Posterior vena cava (tissue), 2 donors: ENCODE measurements at regions not wholly inside any gene's neighbourhood (a gene's known extent, or its start where the extent isn't known, plus 50 kb on each side); places are given as distances from the start of the nearest gene placed in this dataset.

Experiments used
- DNase-seq: peaks from one replicate; pipeline ENCODE4 v3.0.0-alpha.2; 2020; ENCODE audit warnings: low spot score
- intact Hi-C, 2 donors: fragments of 100-400 bp; cut with DNase I; formaldehyde crosslinking; loops; one replicate each; pipeline versions ENCODE4 v1.14.1 to v1.14.2; 2022 to 2023
- donor health status: DM: yes; HTN: yes; CAD: no.
- donor health status: DM: yes; HTN: yes; CAD: no.

DNA sequence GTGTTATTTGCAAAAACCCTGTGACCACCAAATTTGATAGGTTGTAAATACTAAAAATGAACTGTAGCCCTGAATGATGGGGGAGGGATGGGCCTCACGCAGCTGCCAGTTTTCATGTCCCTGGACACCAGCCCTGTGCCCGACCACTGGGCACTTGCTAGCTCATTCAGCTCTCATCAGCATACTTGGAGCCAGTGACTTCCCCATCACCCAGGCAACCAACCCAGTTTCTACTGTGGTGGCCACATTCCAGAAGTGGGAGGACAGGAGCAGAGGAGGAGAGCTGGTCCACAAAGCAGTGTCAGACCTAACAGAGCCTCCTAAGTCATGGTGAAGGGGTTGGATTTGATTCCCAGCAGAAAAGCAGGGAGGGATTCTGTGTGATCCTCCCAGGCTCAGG is 128.2 kb downstream of the CPEB2 start:
- no peak for DNase-seq
- intact Hi-C loops, result no loop called here

DNA sequence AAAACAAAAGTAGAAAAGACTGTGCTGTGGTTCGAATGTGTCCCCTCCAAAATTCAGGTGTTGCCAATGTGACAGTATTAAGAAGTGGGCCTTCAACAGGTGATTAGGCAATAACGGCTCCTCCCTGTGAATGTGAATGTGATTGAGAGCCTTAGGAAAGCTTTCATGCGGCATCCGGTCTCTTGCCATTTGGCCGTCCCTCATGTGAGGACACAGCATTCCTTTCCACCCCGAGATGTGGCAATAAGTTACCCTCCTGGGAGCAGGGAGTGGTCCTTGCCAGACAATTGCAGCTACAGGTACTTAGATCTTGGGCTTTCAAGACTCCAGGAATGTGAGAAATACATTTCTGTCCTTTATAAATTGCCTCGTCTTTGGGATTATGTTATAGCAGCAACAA is 129.3 kb downstream of the CPEB2 start:
- no peak for DNase-seq
- intact Hi-C loops, result no loop called here

DNA sequence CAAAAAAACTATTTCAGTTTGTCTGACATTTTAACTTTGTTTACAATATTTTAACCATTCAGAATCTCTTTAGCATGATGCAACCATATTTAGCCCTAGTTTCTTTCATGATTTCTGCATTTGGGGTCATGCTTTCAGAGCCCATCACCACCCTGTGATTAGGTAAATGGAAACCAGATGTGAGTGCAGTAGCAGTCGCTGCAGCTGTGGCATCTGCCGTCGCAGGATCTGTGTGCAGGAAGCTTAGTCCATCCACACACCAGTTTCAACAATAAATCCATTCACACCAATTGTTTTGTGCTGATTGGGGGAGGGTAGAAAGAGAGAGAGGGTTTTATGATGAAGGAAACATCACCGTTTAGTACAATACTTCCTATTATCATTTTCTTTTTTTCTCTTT is 130.5 kb downstream of the CPEB2 start:
- intact Hi-C loops, result no loop called here

DNA sequence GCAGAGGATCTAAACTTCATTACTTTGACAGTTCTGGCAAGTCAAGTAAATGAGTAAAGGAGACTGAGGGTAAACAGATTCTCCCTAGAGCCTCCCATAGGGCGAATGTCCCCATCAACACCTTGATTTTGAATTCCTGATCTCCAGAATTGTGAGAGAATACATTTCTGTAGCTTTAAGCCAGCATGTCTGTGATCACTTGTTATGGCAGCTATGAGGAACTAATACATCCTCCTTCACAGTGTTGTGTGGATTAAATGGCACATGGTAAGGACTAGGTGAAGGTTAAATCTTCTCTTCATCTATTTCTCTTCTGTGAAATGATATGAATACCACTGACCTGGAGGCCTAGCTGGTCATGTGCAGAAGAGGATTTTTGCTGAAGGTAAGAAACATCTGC is 137.3 kb downstream of the CPEB2 start:
- DNase-seq, result no peak
- intact Hi-C loops, result no loop called here

More for the DNA sequence above, 130.5 kb downstream of the CPEB2 start:
- no peak for DNase-seq

DNA sequence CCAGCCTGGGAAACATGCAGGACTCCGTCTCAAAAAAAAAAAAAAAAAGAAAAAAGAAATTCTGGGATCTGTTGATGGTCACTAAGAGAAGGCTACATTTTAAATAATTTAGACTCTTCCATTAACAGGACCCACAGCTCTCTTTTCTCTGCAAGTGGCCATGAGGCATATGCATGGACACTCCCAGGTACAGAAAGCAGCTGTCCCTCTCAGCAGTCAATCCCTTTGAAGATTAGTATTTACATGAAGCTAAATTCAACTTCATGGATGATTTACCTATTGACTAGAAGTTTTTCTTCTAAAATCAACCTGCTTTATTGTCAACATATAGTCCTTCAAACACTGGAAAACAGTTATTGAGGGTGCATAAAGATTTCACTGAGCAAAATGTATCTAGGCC is 139.9 kb downstream of the CPEB2 start:
- intact Hi-C loops, result no loop called here

DNA sequence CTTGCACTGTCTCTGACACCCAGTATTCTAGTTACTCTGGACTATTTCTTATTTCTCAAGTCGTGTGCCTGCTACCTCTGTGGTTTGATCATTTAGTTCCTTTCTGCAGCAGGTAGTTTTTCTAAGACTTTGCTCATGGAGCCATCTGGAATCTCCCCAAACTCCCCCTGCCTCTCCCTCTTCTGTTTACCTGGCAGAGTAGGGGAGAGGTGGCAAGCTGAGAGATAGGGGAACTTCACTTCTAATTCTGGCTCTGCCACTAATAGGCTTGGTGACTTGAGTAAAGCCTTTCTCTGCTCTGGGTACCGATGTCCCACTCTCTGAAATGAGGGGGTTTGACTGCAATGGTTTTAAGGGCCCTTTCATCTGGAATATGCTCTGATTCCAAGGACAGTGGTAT is 141.3 kb downstream of the CPEB2 start:
- no peak for DNase-seq
- intact Hi-C loops, result no loop called here

More for the DNA sequence above, 139.9 kb downstream of the CPEB2 start:
- DNase-seq, result no peak

DNA sequence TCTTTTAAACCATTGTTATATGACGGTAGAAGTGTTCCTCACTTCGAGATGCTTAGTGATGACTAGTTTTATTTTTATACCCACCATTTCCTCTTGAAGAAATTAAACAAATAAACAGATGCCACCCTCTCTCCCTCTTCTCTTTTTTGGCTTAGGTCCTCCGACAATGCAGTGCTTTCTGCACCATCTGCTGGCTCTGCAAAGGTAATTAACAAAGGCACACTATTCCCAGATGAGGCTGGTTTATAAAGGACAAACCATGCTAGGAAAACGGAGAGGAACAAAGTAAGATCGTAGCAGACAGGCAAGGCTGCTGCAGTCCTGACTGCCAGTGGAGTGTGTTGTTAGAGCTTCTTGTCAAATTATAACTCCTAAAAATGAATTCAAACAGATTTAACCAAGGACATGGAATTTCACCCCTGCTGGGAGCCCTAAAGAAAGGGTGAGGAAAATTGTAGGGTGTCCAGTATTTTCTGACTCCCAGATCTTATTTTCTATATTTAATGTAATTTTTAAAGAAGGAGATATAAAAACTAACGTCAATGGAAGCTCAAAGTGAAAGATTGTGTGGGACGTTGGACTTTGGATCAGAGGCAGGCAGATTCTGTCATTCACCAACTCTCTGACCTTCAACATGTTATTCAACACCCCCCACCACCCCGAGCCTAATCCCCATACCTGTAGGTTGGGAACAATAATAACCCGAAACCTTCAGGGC is 142.1 kb downstream of the CPEB2 start:
- intact Hi-C loops, result no loop called here
- no peak for DNase-seq

DNA sequence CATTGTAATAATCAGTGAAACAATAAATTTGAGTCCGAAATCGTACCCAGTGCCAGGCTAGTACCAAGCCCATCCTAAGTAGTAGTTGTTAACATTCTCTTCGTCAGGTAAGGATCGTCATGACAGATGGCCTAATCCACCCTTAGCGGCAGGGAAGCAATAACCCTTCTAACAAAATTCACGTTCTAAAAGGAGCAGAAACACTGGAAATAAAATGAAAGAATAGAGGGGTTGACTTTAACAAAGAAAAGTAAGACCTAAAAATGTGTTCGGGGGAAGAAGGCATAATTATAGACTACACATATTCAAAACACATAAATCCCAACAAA is 142.7 kb downstream of the CPEB2 start:
- intact Hi-C loops, result no loop called here

DNA sequence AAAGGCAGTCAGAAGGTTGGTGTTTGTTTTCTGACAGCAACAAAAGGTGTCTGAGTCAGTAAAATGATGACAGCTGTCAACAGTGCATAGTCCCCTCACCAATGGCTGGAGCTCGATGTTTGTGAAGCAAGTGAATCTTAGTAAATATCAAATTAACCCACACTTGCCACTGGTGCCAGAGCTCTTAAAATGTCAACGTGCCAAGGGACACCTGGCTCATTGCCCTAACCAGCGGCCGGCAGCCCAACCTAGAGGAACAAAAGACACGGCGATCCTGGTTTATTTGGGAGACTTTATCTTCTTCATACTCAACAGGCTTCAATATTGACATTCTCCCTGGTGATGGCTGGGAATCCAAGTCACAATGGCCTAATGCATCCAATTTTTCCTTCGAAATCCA is 143.4 kb downstream of the CPEB2 start:
- intact Hi-C loops, result no loop called here
- no peak for DNase-seq

More for the DNA sequence above, 142.7 kb downstream of the CPEB2 start:
- no peak for DNase-seq

DNA sequence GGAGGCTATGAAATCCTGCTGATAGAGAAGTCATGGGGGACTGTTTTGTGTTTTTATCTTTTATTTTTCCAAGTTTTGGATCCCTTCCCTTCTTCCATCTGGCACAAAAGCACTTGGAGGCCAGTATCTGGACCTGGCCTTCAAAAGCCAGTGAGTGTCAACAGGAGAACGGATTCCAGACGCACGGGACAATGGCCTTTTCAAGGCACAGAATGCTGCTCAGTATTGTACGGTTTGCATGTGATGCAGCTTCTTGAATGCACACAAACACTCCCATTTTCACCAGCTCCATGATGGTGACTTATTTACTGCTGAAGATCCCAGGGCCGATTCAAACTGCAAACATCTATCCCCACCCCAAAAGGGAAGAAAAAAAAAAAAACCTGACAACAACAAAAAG is 145.4 kb downstream of the CPEB2 start:
- intact Hi-C loops, result no loop called here

DNA sequence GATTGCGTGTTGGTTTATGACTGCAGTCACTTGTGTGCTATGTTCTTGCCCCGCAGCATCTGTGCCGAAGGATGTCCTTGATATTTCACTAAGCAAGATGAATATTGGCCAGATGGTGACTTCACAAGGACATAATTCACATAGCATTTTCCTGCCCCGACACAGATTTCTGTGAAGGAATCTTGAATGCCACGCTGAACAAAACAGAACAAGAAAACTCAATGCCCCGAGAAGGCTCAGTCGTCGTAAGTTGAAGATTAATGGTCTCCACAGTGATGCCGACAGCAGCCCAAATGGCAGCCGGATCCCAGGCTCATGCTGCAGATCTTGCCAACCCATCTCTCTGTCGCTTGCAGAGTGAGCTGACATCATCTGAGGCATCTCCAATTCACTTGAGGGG is 145.9 kb downstream of the CPEB2 start:
- intact Hi-C loops, result no loop called here

More for the DNA sequence above, 145.4 kb downstream of the CPEB2 start:
- DNase-seq, result no peak

DNA sequence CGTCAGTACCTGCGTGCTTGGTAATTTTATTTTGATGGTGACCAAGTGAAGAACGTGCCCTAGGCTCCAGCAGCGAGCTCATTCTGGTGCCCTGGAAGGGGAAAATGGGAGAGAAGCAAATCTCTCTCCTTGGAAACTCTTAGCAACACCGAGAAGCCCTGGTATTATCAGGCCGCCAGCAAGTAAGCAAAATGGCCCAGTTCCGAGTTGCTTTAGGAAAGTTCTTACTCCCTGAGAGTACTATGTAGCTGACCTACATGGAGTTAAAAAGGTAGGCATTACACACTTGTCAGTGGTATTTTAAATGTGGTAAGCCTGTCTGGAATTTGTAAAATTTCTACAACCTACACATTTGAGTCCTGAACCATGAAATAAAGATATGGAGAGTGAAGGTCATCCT is 146.4 kb downstream of the CPEB2 start:
- no peak for DNase-seq
- intact Hi-C loops, result no loop called here

More for the DNA sequence above, 145.9 kb downstream of the CPEB2 start:
- DNase-seq, result no peak

DNA sequence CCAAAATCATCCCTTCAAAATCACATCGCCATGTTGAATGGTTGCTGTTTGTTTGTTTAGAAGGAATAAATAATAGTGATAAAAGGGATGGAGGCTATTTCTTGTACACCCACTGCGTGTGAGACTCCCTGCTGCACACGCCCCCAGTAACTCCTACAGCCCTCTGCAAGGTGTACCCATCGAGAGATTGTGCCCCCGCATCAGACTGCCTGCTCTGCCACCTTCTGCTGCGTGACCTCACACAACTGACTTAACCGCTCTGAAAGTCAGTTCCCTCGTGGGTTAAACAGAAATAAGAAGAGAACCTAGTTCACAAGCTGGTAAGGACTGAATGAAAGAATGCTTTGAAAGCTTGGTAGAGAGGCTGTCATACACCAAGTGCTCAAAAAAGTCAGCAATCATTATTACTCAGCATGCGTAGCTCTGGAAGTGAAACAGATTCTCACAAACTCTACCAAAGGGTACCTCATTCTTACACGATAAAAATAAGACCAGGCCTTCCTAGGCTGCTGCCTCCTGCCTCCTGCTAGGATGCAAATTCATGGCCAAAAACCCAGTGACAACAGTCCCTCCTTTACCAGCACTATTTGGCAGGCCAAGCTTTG is 147.1 kb downstream of the CPEB2 start:
- intact Hi-C loops, result no loop called here
- no peak for DNase-seq

DNA sequence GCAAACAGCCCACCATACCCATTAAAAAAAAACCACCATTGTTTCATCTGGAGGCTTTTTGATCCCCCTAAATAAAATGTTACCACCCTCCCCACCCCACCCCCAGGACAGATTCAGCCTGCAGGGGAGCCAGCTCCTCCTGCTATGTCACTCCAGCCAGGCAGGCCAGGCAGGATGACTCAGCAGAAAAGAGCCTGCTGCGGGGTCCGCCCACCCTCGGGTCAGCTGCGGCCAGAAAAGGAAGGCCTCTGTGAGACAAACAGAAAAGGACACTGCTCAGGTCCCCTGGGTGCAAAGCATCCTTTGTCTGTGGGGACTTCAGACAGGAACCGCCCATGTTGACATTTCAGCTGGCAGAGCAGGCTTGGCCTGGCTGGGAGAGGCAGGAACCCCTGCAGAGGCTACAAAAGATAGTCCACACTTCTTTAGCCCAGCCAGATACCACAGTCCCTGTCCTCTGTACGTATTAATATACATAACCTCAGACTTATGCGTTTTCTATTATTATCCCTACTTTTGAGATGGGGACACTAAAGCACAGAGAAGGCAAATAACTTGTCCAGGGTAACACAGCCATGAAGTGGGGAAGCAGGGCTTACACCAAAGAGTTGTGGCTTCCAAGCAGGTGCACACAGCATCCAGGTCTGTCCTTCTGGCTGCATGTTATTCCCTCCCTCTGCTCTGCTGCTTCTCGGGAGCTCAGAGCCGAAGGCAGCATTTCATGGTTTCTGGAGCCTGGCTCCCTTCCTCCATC is 147.7 kb downstream of the CPEB2 start:
- intact Hi-C loops, result no loop called here
- DNase-seq, result peak; percentile 93

DNA sequence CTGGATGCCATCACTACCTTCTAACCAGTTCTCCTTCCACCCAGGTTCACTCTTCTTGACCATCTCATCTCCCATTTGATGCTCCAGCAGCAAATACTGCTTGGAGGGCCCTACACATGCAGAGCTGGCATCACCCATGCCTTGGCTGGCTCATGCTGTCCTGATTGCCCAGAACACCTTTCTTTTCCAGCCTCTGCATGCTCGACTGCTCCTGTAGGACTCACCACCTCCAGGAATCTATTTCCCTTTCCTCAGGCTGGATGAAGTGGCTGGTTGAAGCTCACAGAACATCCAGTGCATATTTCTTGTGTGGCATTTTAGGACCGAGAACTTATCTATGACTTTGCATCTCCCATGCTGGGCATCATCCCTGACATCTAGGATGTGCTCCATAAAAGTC is 148.3 kb downstream of the CPEB2 start:
- no peak for DNase-seq
- intact Hi-C loops, result no loop called here

DNA sequence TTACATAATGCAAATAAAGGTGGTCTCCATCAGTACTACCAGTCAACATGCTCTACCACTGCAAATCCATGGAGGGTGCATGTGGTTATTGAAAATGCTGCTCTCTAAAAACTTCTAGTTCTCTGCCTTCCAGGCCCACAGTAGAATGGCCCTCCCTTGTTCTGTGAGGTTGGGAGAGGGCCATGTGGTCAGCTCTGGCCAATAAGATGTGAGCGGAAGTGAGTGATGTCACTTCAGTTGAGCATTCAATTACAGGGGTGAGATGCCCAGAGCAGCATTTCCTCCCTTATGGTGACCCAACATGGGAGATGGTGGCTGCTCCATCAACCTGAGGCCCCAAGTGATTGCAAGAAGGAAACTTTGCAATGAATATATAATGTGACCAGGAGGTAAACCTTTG is 148.8 kb downstream of the CPEB2 start:
- intact Hi-C loops, result no loop called here

DNA sequence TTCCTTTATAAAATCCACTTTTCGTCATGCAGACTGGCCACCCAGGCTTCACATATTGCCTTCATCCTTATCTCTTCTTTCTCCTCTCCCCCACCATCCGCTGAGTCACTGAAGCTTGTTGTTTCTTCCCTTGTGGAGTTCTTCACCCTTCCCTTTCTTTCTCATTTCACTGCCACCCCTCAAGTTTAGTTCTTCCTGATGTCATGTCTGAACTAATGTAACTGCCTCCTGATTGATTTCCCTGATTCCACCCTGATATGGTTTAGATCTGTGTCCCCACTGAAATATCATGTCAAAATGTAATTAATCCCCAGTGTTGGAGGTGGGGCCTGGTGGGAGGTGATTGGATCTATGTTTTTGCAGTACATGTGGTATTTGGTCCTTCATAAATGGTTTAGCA is 151.4 kb downstream of the CPEB2 start:
- DNase-seq, result no peak
- intact Hi-C loops, result no loop called here

More for the DNA sequence above, 148.8 kb downstream of the CPEB2 start:
- DNase-seq, result no peak

DNA sequence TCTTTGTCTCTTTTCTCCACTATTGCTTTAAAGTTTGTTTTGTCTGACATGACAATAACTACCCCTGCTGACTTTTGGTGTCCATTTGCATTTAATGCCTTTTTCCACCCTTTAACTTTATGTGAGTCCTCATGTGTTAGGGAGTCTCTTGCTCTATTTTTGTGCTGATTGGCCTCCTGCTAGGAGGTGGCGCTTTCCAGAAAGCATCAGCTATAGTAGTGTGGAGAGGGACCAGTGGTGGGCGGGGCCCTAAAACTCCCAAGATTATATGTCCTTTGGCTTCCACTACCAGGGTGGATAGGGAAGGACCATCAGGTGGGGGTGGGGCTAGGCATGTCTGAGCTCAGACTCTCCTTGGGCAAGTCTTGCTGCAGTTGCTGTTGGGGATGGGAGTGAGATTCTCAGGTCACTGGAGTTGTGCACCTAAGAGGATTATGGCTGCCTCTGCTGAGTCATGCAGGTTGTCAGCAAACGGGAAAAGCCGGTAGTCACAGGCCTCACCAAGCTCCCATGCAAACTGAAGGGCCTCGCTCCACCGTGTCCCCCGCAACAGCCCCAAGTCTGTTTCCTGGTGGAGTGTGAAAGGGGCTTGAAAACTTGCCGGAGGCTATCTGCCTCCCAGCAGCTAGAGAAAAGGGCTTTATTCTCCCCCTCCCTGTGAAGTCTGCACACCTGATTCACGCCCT is 156.3 kb downstream of the CPEB2 start:
- intact Hi-C loops, result no loop called here
- no peak for DNase-seq

DNA sequence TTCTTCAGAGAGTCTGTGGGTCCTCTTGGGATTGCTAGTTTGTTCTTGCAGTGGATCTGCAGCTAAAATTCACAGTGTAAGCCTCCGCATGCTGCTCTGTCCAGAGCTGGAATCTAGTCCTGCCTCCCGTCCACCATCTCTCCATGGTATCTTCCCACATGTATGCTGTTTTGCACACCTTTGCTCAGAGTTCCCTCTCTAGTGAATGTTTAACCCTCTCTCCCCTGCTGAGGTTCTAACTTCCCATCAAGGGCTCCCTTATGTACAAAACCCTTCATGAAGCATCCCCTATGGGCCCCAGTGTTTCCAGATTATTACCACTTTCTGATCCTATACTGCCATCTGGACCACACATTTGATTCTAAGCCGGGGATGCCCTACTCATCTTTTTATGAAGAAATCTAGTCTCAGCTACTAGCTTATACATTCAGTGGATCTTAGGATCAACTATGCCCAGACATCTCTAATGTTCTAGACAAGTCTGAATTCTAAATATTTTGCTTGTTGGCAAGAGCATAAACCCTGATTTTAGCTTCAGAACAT is 157.3 kb downstream of the CPEB2 start:
- no peak for DNase-seq
- intact Hi-C loops, result loop anchor here in 1 of 2 donors (10.0 kb wide), 1 partner anchor 1505 kb away; no protein-coding TSS in a partner anchor

DNA sequence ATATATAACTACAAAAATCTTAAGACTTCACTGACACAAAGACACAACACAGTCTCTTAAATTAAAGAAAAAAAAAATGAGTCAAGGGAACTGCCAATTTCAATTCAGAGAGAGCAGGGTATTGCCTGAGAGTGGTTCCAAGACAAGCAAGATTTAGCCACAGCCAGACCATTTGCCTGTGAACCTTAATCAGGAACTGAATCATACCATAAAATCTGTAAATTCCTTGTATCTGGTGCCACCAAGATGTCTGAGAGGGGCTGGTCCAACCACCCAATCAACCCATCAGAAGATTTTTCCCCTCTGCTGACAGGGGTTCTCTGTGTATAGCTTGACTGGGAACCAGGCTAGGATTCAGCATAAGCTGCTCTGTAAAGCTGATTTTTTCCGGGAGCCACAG is 159.2 kb downstream of the CPEB2 start:
- no peak for DNase-seq
- intact Hi-C loops, result loop anchor here in 1 of 2 donors (10.0 kb wide), 1 partner anchor 1507 kb away; no protein-coding TSS in a partner anchor
